IMR-90 (cell line): ENCODE measurements at regions not wholly inside any gene's neighbourhood (a gene's known extent, or its start where the extent isn't known, plus 50 kb on each side); places are given as distances from the start of the nearest gene placed in this dataset.
"Not testable (repeated sequence)": the region's sequence is repeated elsewhere in the genome, so short reads cannot be mapped to it uniquely, and the experiment has no call there.

Source experiments
- ATAC-seq: fragments of 200-7000 bp; cut with Tn5 transposase; 2 replicates; pipeline ENCODE4 v1.9.1; 2020; ENCODE audit warnings: low read depth, mild to moderate bottlenecking, moderate library complexity
- BruUV-seq: library from RNA; stranded (reverse); fragments of 400-500 nt; replicated peaks from 2 replicates; lab custom pipeline; 2021; lab: Mats Ljungman, UMichigan
- CTCF ChIA-PET: fragments of 300-600 bp; formaldehyde crosslinking; extraction: SDS; loops from one replicate; lab custom pipeline; 2021; ENCODE audit warnings: antibody characterized with exemption; lab: Yijun Ruan, JAX
- POLR2A ChIA-PET: fragments of 300-600 bp; sonication (Branson Sonifier 250); formaldehyde crosslinking; loops from one replicate; lab custom pipeline; 2022; ENCODE audit warnings: antibody characterized with exemption; ENCODE audit not compliant: unreplicated experiment; lab: Charles Lee
- DNase-seq: peaks from one replicate; pipeline ENCODE4 v3.0.0; 2013
- H2AFZ ChIP-seq: replicated peaks from 2 replicates; pipeline ENCODE3; 2013; ENCODE audit warnings: low read length, mild to moderate bottlenecking; ENCODE audit not compliant: poor library complexity
- H2AK5ac ChIP-seq: 2 replicates; pipeline ENCODE4 v1.6.1; 2013; ENCODE audit warnings: low read depth, low read length, inconsistent platforms
- H2AK9ac ChIP-seq: replicated peaks from 2 replicates; pipeline ENCODE3; 2013; ENCODE audit warnings: mild to moderate bottlenecking, low read depth, low read length, moderate library complexity; ENCODE audit not compliant: poor library complexity
- H2BK120ac ChIP-seq: 2 replicates; pipeline ENCODE4 v1.6.1; 2013; ENCODE audit warnings: low read depth, low read length, inconsistent platforms
- H2BK15ac ChIP-seq: 3 replicates; pipeline ENCODE4 v1.6.1; 2013; ENCODE audit warnings: low read depth, low read length, inconsistent platforms
- H2BK20ac ChIP-seq: 2 replicates; pipeline ENCODE4 v1.6.1; 2013; ENCODE audit warnings: low read depth, mild to moderate bottlenecking, inconsistent platforms, low read length, moderate library complexity
- H2BK5ac ChIP-seq: 2 replicates; pipeline ENCODE4 v1.6.1; 2013; ENCODE audit warnings: mild to moderate bottlenecking, low read depth, low read length, inconsistent platforms; ENCODE audit not compliant: poor library complexity, severe bottlenecking
- H3K14ac ChIP-seq: replicated peaks from 2 replicates; pipeline ENCODE4 v1.6.1; 2013; ENCODE audit warnings: low read depth, low read length, inconsistent platforms
- H3K18ac ChIP-seq: 2 replicates; pipeline ENCODE4 v1.6.1; 2013; ENCODE audit warnings: low read depth, low read length, control low read depth
- H3K23ac ChIP-seq: 2 replicates; pipeline ENCODE4 v1.6.1; 2013; ENCODE audit warnings: low read depth, low read length, inconsistent platforms
- H3K27ac ChIP-seq: 2 replicates; pipeline ENCODE4 v1.5.1; 2013; ENCODE audit warnings: mild to moderate bottlenecking, control low read depth, low read length; ENCODE audit not compliant: insufficient read depth
- H3K27me3 ChIP-seq: 2 replicates; pipeline ENCODE4 v1.6.1; 2013; ENCODE audit warnings: low read length; ENCODE audit not compliant: control insufficient read depth, insufficient read depth
- H3K36me3 ChIP-seq: 2 replicates; pipeline ENCODE4 v1.6.1; 2013; ENCODE audit warnings: low read length, mixed read lengths; ENCODE audit not compliant: control insufficient read depth, insufficient read depth
- H3K4ac ChIP-seq: 2 replicates; pipeline ENCODE4 v1.6.1; 2013; ENCODE audit warnings: low read depth, low read length, inconsistent platforms
- H3K4me1 ChIP-seq: 2 replicates; pipeline ENCODE4 v1.6.1; 2013; ENCODE audit warnings: low read length, mixed read lengths; ENCODE audit not compliant: control insufficient read depth, insufficient read depth
- H3K4me2 ChIP-seq: 2 replicates; pipeline ENCODE4 v1.6.1; 2013; ENCODE audit warnings: low read depth, mild to moderate bottlenecking, control low read depth, low read length, moderate library complexity
- H3K4me3 ChIP-seq: 2 replicates; pipeline ENCODE4 v1.5.1; 2013; ENCODE audit warnings: low read depth, mild to moderate bottlenecking, control low read depth, low read length, moderate library complexity; ENCODE audit not compliant: insufficient read depth
- H3K56ac ChIP-seq: 2 replicates; pipeline ENCODE4 v1.6.1; 2013; ENCODE audit warnings: low read length, inconsistent platforms; ENCODE audit not compliant: insufficient read depth; ENCODE audit errors: extremely low read depth
- H3K79me1 ChIP-seq, 2 experiments: 2 replicates each; pipeline ENCODE4 v1.6.1; 2013; ENCODE audit warnings: low read length in 2 of 2, inconsistent platforms in 1 of 2, low read depth in 1 of 2
- H3K9ac ChIP-seq: 2 replicates; pipeline ENCODE4 v1.6.1; 2013; ENCODE audit warnings: low read depth, low read length, control low read depth
- H3K9me1 ChIP-seq: 2 replicates; pipeline ENCODE4 v1.6.1; 2013; ENCODE audit warnings: low read length, inconsistent platforms; ENCODE audit not compliant: insufficient read depth
- H3K9me3 ChIP-seq: 2 replicates; pipeline ENCODE4 v1.6.1; 2013; ENCODE audit warnings: low read length; ENCODE audit not compliant: control insufficient read depth, insufficient read depth
- H4K20me1 ChIP-seq: 2 replicates; pipeline ENCODE4 v1.6.1; 2013; ENCODE audit warnings: low read length, inconsistent platforms; ENCODE audit not compliant: insufficient read depth
- H4K5ac ChIP-seq: 2 replicates; pipeline ENCODE4 v1.6.1; 2013; ENCODE audit warnings: mild to moderate bottlenecking, low read depth, low read length, control low read depth
- H4K8ac ChIP-seq, 2 experiments: 2 replicates each; pipeline ENCODE4 v1.6.1; 2013; ENCODE audit warnings: low read depth in 2 of 2, low read length in 2 of 2, control low read depth in 1 of 2, inconsistent platforms in 1 of 2
- H4K91ac ChIP-seq: 2 replicates; pipeline ENCODE4 v1.6.1; 2013; ENCODE audit warnings: low read depth, low read length, inconsistent platforms; ENCODE audit not compliant: insufficient read depth
- WGBS, 2 experiments: methylation state at CpG; one replicate each; pipeline versions ENCODE4 v1.1.5 to v1.1.7; 2013; ENCODE audit warnings: missing lambda C conversion rate in 2 of 2; ENCODE audit not compliant: insufficient read length in 1 of 2; ENCODE audit errors: extremely low coverage in 2 of 2; 5-methylcytosine and 5-hydroxymethylcytosine counted together
- dilution Hi-C: fragments of 300-500 bp; cut with HindIII; formaldehyde crosslinking; loops from one replicate; pipeline ENCODE4 v1.14.3; 2018; ENCODE audit warnings: low sequenced_read_pairs; ENCODE audit not compliant: unreplicated experiment
- in situ Hi-C: fragments of 300-500 bp; cut with MboI; formaldehyde crosslinking; loops from 3 replicates; pipeline ENCODE4 v1.14.3; 2019; ENCODE audit warnings: low sequenced_read_pairs, inconsistent platforms, mixed read lengths
- intact Hi-C: fragments of 100-400 bp; cut with micrococcal nuclease; formaldehyde crosslinking; loops from 2 replicates; pipeline ENCODE4 v1.10.0; 2022

DNA sequence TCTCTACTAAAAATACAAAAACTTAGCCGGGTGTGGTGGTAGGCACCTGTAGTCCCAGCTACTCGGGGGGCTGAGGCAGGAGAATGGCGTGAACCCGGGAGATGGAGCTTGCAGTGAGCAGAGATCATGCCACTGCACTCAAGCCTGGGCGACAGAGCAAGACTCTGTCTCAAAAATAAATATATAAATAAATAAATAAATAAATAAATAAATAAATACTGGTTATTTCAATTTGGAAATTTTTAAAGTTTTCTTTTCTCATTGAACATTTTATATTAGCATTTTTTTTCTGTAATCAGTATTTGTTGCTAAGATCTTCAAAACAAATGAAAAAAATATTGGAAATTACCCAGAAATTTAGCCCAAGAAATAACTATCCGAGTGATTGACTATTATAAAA, 197.3 kb upstream of the SYT10 start:
- H2AK5ac ChIP-seq, BruUV-seq, H3K27me3 ChIP-seq, dilution Hi-C loops, H2BK20ac ChIP-seq, H2BK120ac ChIP-seq, H2BK5ac ChIP-seq, DNase-seq, H3K9me1 ChIP-seq, H3K18ac ChIP-seq, H2BK15ac ChIP-seq, H2AFZ ChIP-seq, H3K27ac ChIP-seq, H3K36me3 ChIP-seq, H3K4ac ChIP-seq, H3K56ac ChIP-seq, ATAC-seq, H3K4me1 ChIP-seq, H3K9ac ChIP-seq, H4K5ac ChIP-seq, intact Hi-C loops, H3K4me2 ChIP-seq, CTCF ChIA-PET, H3K4me3 ChIP-seq, in situ Hi-C loops, H3K79me1 ChIP-seq, H2AK9ac ChIP-seq, H4K91ac ChIP-seq, H4K20me1 ChIP-seq, H3K14ac ChIP-seq, H4K8ac ChIP-seq, H3K23ac ChIP-seq, POLR2A ChIA-PET, H3K9me3 ChIP-seq: not testable (repeated sequence)
- no CpG with 5 or more reads among the region's 6 CpGs for WGBS, 2 experiments
